HG03280 (cell line): ENCODE measurements at regions not wholly inside any gene's neighbourhood (a gene's known extent, or its start where the extent isn't known, plus 50 kb on each side); places are given as distances from the start of the nearest gene placed in this dataset.
"Not testable (repeated sequence)": the region's sequence is repeated elsewhere in the genome, so short reads cannot be mapped to it uniquely, and the experiment has no call there.

Source experiments
- ATAC-seq: cut with Tn5 transposase; IDR thresholded peaks from one replicate; pipeline ENCODE4 v1.9.1; 2021; ENCODE audit warnings: mild to moderate bottlenecking, moderate library complexity; ENCODE audit not compliant: unreplicated experiment

DNA sequence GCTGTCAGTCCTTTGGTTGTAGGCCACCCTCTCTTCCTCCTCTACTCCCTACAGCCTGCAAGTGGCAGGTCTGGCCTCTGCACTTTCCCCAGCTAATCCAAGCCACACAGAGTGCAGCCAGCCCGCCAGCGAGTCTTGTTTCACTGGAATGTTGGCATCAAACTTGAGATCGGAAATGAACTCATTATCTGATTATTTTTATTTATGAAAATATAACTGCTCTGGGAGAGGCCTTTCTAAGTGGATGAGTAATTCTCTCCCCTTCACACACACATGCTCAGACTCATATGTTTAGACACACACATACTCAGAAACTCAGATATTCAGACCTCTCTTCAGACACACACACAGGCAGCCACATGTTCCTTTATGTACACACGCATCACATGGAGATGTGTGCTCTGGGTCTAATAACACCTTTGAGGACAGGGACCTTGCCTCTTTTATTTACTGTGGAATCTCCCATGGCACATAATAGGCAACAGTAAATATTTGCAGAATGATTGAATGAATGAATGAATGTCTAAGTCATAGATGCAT is 151.3 kb downstream of the ZFP36L2 start:
- no peak for ATAC-seq

DNA sequence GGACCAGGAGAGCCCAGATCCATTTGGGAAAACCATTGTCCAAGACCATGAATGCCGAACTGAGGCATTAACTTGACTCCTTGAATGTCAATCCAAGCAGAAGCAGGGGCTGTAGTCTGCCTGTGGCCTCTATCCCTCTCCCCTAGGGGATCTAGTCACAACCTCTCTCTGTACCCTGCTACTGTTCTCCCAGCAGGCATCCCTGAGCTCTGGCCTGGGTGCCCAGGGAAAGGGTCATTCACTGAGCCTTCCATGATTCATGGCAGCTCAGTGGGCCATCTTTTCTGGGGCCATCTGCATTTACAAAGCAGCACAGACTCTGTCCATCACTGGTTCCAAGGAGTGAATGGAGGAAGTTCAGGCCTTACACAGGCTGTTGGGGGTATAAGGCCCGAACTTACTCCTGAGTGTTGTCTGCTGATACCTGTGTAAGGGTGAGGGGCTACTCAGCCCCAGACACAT is 151.8 kb downstream of the ZFP36L2 start:
- no peak for ATAC-seq

DNA sequence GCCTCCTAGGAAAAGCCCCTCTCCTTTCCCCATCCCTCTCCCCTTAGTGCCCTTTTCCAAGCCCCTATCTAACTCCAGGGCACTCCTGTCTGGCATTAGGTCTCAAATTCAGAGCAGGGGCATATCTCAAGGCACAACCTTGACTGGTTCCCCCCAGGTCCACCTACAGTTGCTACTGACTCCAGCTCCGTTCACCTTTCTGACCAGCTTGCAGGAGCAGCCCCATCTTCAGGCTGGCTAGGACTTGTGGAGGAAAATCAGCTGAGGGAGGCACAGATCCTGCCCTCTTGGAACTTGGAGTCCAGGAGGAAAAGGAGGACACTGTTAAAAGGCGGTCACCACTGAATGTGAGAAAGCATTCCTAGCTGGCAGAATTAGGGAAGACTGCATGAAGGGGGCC is 152.4 kb downstream of the ZFP36L2 start:
- no peak for ATAC-seq

DNA sequence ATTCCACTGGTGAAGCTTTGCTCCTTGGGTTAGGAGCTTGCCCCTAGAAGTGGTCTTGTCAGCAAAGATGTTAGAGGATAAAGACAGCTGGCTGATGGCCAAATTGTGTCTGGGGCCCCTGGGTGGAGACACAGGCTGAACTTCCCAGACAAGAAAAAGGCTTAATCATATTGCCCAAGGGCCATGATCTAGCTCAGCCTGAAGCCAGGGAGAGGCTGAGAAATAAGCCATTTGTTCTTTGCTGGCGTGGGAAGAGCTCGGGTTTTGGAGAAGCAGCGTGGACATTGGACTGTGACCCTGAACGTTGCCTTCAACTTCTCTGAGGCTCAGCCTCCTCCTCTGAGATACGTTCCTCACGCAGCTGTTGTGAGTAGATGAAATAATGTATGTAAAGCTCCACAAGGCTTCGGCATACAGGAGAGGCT is 153.0 kb downstream of the ZFP36L2 start:
- ATAC-seq: no peak

DNA sequence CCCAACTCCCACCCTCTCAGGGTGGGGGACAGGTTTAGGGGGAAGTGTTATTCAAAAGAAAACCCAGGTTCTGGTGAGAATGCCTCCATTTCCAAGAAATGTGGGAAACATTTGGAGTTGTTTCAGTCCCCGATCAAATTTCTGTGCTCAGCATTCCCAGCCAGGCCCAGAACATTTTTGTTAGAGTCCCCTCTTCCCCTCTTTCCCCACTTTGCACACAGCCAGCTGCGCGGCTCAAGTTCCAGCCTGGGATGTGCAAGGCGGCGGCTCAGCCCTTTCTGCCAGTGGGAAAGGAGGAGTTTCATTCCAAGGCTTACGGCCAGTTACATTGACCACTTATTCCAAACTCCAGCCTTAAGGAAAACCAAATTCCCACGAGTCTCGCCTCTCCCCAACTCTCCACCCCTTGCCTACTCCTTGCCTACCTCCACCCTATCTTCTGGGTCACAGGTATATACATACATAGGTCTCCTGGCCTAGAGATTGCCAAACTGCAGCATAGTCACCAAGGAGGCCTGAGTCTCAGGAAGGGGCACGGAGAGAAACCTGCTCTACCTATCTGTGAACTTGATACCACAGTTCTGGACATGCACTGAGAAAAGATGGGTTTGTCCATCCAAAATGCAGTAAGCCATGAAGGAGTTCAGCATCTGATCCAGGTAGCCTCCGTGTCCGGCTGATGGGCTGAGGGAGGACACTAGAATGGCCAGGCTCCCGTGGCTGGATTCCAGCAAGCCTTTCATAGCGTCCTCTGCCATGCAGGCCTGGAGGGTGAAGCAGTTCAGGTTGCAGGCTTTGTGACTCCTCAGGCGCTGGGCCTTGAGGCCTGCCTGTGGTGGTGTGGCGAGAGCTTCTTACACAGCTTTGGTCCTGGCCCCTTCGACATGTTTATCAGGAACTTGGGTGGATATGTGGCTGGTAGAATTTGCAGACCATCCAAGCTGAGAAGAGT is 154.5 kb downstream of the ZFP36L2 start:
- ATAC-seq: no peak

DNA sequence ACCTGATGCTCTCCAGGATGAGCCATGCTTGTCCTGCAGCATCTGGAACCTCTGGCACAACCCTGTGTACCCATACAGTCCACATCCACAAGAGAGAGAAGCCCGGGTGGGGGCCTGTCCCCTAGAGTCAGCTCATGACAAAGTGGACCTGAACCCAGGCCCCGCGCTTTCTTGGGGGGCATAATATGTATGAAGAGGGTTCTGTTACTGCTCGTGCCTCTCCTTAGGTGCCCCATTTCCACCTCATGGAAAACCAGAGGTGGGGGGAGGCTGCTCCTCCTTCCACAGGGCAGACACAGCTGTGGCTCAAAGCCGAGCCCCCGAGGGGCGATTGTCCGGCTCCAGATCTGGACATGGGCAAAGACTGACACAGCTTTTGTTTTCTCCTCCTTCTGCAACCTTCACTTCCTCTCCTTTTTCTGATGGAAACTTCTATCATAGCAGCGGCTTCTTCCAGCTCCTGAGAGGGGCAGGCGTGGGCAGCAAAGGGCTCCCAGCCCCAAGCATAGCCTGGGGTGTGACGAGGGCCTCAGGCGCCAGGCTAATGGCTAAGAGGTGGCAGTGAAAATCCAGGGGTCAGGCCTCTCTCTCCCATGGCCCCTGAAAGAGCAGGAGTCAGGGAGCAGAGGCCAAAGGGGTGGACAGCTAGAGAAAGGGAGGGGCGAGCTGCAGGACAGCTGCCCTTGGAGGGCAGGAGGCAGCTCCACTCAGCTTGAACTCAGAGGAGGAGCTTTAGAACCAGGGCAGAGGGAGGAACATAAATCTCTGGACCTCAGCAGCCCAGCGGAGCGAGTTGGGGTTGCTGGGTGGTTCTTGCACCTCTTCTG is 155.5 kb downstream of the ZFP36L2 start:
- no peak for ATAC-seq

DNA sequence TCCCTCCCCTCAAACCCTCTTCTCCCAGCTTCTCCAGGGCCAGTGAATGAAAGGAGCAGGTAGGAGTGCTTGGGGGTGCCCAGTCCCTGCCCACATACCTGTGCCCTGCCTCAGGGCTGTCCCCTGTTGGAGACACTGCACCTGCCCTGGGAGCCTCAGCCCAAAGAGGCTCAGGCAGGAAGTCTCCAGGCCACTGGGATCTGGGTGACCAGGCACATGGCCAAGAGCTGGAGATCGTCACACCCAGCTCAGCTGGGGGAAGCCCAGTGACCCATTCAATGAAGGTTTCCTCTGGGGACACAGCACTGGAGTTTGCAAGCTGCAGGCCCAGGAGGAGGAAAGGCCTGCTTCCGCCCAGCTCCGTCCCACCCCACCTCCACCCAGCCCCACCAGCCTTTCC is 156.4 kb downstream of the ZFP36L2 start:
- no peak for ATAC-seq

DNA sequence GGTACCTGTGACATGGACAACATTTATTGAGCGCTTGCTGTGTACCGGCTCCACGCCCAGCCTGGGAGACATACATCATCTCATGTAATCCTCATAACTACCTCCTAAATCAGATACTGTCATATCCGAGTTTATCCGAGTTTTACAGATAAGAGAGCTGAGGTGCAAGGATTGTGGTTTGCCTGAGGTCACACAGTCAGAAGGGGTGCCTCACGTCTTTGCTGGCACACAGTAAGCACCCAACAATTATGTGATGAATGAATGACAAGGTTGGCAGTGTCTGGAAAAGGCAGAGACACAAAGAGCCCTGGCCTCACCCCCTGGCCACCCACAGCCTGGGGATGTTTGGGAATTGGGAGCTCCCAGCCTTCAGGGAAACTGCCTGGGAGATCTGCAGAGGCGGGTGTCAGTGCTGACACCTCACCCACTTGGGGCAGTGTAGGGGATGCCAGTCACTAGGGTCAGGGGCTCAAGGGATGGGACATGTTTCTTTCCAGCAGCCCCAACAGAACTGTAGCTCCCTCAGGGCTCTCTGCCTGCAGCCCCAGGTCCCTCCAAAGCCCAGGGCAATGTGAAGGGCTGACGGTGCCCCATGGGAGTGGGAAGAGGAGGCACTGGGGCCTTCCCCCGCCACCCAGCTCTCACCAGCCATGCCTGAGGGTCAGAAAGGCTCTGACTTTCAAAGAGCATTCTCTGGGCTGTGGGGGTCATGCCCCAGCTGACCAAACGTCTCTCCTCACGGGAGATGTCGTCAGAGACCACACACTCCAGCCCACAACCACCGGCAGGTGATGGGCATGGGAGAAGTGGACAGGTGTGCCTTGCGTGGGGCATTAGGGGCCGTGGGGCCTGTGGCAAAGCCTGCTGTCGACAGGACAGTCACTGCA is 157.5 kb downstream of the ZFP36L2 start:
- ATAC-seq: no peak

DNA sequence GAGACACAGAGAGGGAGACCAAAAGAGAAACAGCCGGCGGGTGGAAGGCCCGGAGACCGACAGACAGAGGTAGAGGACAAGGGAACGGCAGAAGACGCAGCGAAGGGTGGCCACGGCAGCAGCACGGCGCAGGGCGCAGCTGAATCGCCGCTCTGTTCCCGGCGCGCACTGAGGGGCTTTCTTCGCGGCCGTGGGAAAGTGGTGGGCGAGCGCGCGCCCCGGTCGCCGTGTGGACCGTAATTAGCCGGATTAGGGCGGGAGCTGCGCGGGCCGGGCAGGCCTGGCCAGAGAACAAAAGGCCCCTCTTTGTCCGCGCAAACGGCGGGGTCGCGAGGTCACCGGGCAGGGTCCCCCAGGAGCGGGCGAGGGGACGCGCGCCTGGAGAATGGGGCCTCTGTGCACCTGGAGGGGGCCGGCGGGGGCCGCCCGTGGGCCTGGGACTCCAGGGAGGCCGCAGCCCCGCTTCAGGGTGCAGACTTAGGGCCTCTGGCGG is 158.3 kb downstream of the ZFP36L2 start:
- no peak for ATAC-seq

DNA sequence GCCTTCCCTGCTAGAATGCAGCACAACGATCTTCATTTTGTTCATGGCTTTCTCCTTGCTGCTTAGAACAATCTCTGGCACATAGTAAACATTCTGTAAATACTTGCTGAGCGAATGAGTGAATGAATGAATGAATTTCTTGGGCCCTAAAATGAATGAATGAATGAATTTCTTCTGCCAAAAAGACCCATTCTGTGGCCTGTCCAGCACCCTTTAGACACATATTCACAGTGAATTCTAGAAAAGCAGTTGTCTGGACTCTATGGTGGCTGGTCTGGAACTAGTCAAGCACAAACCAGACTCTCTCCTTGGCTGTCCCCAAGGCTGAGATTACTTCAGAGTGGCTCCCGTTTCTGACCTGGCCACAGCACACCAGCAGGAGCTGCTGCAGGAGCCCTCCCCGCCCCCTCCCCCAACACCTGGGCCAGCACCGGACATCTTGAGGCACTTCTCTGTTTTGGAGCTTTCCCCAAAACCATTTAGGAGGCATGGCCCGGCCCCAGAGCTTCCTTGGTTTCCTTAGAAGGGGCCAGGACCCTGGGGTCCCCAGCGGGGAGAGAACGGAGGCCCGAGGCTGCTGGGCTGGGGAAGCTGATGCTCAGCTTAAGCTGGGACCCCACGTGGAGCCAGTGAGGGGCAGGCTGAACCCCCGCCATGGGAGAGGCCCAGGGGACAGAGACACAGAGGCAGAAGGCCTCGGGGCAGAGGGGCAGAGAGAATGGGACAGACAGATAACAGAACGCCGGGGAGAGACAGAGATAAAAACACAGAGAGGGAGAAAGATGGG is 159.0 kb downstream of the ZFP36L2 start:
- ATAC-seq: no peak

DNA sequence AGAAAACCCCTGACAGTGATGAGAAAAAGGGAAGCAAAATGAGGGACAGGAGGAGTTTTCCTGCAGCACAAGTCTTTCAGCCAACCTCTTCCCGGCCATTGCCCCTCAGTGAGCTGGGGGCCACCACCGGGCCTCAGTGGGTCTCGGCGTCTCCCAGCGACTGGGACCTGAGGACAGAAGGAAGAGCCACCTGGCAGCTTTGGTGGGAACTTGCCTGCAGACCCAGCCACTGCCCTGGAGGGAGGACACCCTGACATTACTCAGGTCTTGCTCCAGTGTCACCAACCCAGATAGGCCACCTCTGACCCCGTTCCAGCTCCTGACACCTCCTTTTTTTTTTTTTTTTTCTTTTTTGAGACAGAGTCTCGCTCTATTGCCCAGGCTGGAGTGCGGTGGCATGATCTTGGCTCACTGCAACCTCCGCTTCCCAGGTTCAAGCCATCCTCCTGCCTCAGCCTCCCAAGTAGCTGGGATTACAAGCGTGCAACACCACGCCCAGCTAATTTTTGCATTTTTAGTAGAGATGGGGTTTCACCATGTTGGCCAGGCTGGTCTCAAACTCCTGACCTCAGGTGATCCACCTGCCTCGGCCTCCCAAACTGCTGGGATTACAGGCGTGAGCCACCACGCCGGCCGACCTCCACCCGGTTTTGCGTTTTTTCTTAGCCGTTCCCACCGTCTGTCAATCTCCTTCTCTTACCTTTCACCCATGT is 159.7 kb downstream of the ZFP36L2 start:
- ATAC-seq: not testable (repeated sequence)

DNA sequence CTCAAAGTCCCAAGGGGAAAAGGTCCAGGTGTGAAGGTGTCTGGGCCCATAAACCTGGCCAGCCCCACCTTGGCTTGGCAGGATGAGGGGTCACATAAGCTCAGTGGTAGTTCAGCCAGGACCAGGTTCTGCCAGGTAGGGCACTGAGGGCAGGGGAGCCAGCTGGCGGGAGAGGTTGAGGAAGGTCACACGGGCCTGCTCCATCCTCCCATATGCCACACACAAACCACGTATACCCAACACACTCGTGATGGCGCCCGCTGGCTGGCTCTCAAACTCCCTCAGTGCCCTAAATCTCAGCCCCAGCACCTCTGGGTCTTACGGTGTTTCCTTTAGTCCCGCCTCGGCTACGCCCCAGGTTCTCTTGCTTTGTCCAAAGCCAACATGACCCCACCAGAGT is 160.5 kb downstream of the ZFP36L2 start:
- ATAC-seq: no peak

DNA sequence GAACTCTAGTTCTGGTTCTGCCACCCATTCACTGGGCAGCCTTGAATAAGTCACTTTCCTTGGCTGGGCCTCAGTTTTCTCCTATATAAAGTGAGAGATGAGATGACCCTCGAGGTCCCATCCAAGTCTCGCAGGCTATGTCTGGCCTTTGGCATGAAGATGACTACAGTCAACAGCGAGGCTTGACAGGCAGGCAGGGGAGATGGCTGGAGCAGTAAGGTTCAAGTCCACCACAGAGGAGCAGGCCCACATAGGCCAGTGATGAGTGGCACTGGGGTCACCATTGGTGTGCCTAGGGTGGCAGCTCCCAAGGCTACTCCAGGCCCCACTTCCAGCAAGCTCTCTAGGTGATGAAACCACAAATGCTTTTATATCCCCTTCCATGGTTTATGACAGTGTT is 161.4 kb downstream of the ZFP36L2 start:
- ATAC-seq: no peak

DNA sequence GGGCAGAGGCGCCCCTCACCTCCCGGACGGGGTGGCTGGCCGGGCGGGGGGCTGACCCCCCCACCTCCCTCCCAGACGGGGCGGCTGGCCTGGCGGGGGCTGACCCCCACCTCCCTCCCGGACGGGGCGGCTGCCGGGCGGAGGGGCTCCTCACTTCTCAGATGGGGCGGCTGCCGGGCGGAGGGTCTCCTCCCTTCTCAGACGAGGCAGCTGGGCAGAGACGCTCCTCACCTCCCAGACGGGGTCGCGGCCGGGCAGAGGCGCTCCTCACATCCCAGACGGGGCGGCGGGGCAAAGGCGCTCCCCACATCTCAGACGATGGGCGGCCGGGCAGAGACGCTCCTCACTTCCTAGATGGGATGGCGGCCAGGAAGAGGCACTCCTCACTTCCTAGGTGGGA is 163.3 kb downstream of the ZFP36L2 start:
- ATAC-seq: not testable (repeated sequence)

DNA sequence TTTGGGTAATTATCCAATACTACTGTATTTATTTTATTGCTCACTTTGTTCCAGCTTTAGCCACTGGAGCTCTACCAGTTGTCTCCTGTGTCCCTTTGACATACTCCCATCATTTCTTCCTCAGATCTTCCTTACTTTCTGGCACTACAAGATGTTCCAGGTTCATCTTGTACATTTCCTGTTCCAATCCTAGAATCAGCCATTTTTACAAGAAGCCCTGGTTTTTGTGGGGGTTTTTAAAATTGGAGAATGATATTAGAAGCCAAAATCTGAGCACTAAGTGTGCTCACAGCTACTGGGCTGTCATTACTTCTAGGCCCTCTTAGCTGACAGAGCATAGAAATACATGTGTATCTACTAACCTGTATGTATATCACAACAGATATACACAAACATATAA is 164.3 kb downstream of the ZFP36L2 start:
- no peak for ATAC-seq

DNA sequence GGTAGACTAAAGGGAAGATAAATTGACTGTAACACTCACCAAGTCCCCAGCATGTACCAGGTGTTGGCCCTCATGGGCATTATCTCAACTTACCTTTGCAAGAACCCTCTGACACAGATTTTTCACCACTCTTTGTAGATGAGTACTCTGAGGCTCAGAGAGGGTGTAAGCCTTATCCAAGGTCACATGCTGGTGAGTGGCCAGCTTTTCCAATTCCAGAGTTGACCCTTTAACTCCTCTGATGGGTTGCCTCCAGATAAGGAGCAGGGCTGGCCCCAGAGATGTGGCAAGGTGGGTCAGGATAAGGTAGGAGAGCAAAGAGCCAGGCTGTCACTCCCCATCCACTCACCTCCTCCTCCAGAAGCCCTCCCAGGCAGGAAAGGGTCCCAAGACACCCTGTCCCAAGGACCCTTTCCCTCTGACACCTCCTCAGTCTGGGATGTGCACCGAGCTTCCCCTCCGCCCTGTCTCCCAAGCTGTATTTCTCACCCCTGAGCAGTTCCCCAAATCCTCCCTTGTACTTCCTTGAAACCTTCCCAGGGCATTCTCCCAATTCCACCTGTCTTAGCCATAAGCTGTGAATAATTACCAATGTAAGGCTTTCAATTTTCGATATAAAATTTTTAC is 165.9 kb downstream of the ZFP36L2 start:
- no peak for ATAC-seq

DNA sequence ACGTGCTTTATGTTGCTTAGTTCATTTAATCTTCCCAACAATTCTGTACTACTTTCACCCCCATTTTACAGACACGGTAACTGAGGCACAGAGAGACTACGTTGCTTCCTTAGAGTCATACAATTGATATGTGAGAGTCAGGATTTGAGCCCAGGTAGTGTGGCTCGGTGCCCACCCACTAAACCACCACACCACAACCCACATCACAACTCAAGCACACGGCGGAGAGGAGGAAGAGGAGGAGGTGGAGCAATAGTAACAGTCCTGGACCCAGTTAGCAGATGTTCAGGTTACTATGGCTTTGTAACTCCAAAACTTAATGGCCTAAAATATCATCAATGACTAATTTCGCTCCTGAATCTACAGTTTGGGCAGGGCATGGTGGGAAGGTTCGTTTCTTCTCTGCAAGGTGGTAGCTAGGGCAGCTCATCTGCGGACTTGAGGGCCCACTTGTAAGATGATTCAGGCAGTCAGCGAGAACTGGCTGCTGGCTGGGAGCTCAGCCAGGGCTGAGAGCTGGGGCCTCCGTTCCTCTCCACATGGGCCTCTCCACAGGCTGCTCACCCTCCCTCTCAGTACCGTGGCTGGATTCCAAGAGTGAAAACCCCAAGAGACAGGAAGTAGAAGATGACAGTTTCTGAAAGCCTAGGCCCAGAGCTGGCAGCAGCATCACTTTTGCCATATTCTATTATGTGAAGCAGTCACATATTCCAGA is 167.1 kb downstream of the ZFP36L2 start:
- peak; percentile 61 for ATAC-seq

DNA sequence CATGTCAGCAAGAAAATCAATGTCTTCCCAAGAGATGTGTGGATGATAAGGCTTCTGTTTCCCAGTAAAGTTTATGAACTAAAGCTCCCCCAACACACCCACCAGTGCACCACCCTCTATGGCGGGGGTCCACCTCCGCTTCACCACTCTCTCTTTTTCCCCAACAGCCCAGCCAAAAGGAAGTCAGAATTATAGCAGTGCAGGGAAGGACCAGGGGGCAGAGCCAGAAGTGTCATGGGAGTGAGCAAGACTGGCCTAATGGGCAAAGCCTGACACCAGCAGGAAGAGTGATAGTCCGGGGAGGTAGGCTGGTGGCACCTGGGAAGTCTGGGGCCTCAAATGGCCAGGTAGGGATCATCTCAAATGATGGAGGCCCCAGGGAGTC is 167.7 kb downstream of the ZFP36L2 start:
- no peak for ATAC-seq
